Kidney (tissue), 13 donors: ENCODE measurements at regions not wholly inside any gene's neighbourhood (a gene's known extent, or its start where the extent isn't known, plus 50 kb on each side); places are given as distances from the start of the nearest gene placed in this dataset.

Experiments used
- DNase-seq, 5 donors: peaks; one replicate each; pipeline ENCODE4 v3.0.0-alpha.2; 2013 to 2020
- FAIRE-seq: peaks from 2 replicates; lab custom pipeline; 2012; peaks lifted over from hg19 to GRCh38; lab: Jason Lieb, UNC
- H3K27ac ChIP-seq, 2 donors: one replicate each; pipeline ENCODE4 v1.7.0; 2013; ENCODE audit warnings: low read depth in 2 of 2, low read length in 2 of 2, inconsistent platforms in 1 of 2
- H3K27me3 ChIP-seq: one replicate; pipeline ENCODE4 v1.7.1; 2013; ENCODE audit warnings: low read length, inconsistent platforms; ENCODE audit not compliant: control insufficient read depth, insufficient read depth
- H3K36me3 ChIP-seq, 3 donors: one replicate each; pipeline versions ENCODE4 v1.7.0 to v1.7.1; 2013; ENCODE audit warnings: low read length in 3 of 3, control low read depth in 1 of 3, inconsistent platforms in 1 of 3; ENCODE audit not compliant: insufficient read depth in 3 of 3, control insufficient read depth in 2 of 3
- H3K4me1 ChIP-seq, 3 donors: one replicate each; pipeline versions ENCODE4 v1.7.0 to v1.7.1; 2013; ENCODE audit warnings: low read length in 3 of 3, inconsistent platforms in 1 of 3, low read depth in 1 of 3; ENCODE audit not compliant: control insufficient read depth in 2 of 3, insufficient read depth in 2 of 3
- H3K4me3 ChIP-seq, 3 donors: one replicate each; pipeline versions ENCODE4 v1.7.0 to v1.8.1; 2013; ENCODE audit warnings: low read length in 3 of 3, control low read depth in 1 of 3, inconsistent platforms in 1 of 3
- H3K9ac ChIP-seq, 3 donors: one replicate each; pipeline versions ENCODE4 v1.7.0 to v1.7.1; 2013; ENCODE audit warnings: low read length in 3 of 3, control low read depth in 1 of 3, inconsistent platforms in 1 of 3
- H3K9me3 ChIP-seq, 3 donors: one replicate each; pipeline versions ENCODE4 v1.7.0 to v1.7.1; 2013; ENCODE audit warnings: low read length in 3 of 3, control low read depth in 1 of 3, inconsistent platforms in 1 of 3; ENCODE audit not compliant: control insufficient read depth in 2 of 3, insufficient read depth in 1 of 3
- CTCF ChIP-seq: IDR thresholded peaks from 3 replicates; pipeline ENCODE4 v1.5.1; 2012; ENCODE audit warnings: mild to moderate bottlenecking, moderate library complexity, borderline replicate concordance; ENCODE audit not compliant: insufficient read depth; ENCODE audit errors: extremely low read depth
- intact Hi-C: fragments of 100-400 bp; cut with DNase I; formaldehyde crosslinking; loops from one replicate; pipeline ENCODE4 v1.11.1; 2022
- donor health status: control.
- donor health status: control.
- donor health status: control.
- donor health status: control.
- donor health status: control.
- donor health status: DM: yes; HTN: yes; CAD: no.
- donor health status: Normal renal cell carcinoma (clear cell type).

- DNase-seq (no peak), FAIRE-seq (no peak)
- H3K4me1 ChIP-seq, result no peaks in the 10 kb centered on the region
- TF ChIP-seq CTCF, result no peak
- intact Hi-C loops, result no loop called here
- H3K27ac ChIP-seq, result no peak overlapping the region
- no peaks in the 10 kb centered on the region for H3K9me3 ChIP-seq
- no peaks in the 10 kb centered on the region for H3K36me3 ChIP-seq
- no peak overlapping the region for H3K4me3 ChIP-seq
- H3K9ac ChIP-seq, result no peak overlapping the region
- no peaks in the 10 kb centered on the region for H3K27me3 ChIP-seq
Measured at GRCh38 chr3:53996141-53996874, 104.6 kb upstream of the SELENOK start.

- no peak overlapping the region for H3K4me3 ChIP-seq
- H3K27me3 ChIP-seq, result no peaks in the 10 kb centered on the region
- no peak overlapping the region for H3K9ac ChIP-seq
- FAIRE-seq (no peak), DNase-seq (no peak)
- no peak overlapping the region for H3K27ac ChIP-seq
- no peaks in the 10 kb centered on the region for H3K4me1 ChIP-seq
- H3K9me3 ChIP-seq, result no peaks in the 10 kb centered on the region
- intact Hi-C loops, result no loop called here
- no peak for TF ChIP-seq CTCF
- no peaks in the 10 kb centered on the region for H3K36me3 ChIP-seq
Measured at GRCh38 chr3:53994986-53995603, 103.4 kb upstream of the SELENOK start.

- TF ChIP-seq CTCF, result no peak
Measured at GRCh38 chr3:53991240-53991639, 99.6 kb upstream of the SELENOK start.

More at GRCh38 chr3:53991240-53991639, 99.6 kb upstream of the SELENOK start:
- no peaks in the 10 kb centered on the region for H3K36me3 ChIP-seq
- no peak for DNase-seq
- no peak overlapping the region for H3K9ac ChIP-seq
- intact Hi-C loops, result no loop called here
- H3K27me3 ChIP-seq, result no peaks in the 10 kb centered on the region
- no peak overlapping the region for H3K4me3 ChIP-seq
- H3K27ac ChIP-seq, result no peak overlapping the region
- H3K4me1 ChIP-seq, result no peaks in the 10 kb centered on the region
- no peak for FAIRE-seq
- no peaks in the 10 kb centered on the region for H3K9me3 ChIP-seq
